ENCODE measurements at regions not wholly inside any gene's neighbourhood (a gene's known extent, or its start where the extent isn't known, plus 50 kb on each side); places are given as distances from the start of the nearest gene placed in this dataset.

- TF ChIP-seq CTCF (IDR thresholded peaks at IDR 0.05) (no peak), POLR2AphosphoS5 (IDR thresholded peaks at IDR 0.05) (no peak), POLR2A (IDR thresholded peaks at IDR 0.05) (no peak), EP300 (IDR thresholded peaks at IDR 0.05) (no peak)
Measured at GRCh38 chr2:220904015-220904414, 668.1 kb downstream of the EPHA4 start.
